ENCODE measurements at regions not wholly inside any gene's neighbourhood (a gene's known extent, or its start where the extent isn't known, plus 50 kb on each side); places are given as distances from the start of the nearest gene placed in this dataset.
A peak's percentile ranks its signal among the peaks of the same experiment; 100 is the strongest.

GRCh38 chr13:80040196-80040980, 300.5 kb downstream of the SPRY2 start:
- WGBS = 76% methylated on average over 4 of the region's 4 CpGs
- H3K36me3 ChIP-seq (ENCODE audit: control insufficient read depth in 4 of 4, insufficient read depth in 3 of 4, low read depth in 1 of 4, low read length in 3 of 4) = no peaks in the 10 kb centered on the region
- no peaks in the 10 kb centered on the region for H3K4me1 ChIP-seq (ENCODE audit: control insufficient read depth in 4 of 4, insufficient read depth in 4 of 4, low read length in 3 of 4)
- H3K27me3 ChIP-seq (ENCODE audit: control insufficient read depth in 4 of 4, insufficient read depth in 4 of 4, low read length in 3 of 4) = no peaks in the 10 kb centered on the region
- no peak for DNase-seq (ENCODE audit: low spot score)
- no peaks in the 10 kb centered on the region for H3K9me3 ChIP-seq (ENCODE audit: control insufficient read depth in 4 of 4, low read length in 3 of 4)
- TF ChIP-seq RAD21 (IDR thresholded peaks at IDR 0.05) (peak in 1 of 2 donors; percentile 16), RXRA (IDR thresholded peaks at IDR 0.05) (no peak), HNF4G (IDR thresholded peaks at IDR 0.05) (no peak), EGR1 (IDR thresholded peaks at IDR 0.05; ENCODE audit: low read depth in 2 of 2) (no peak), FOXA2 (IDR thresholded peaks at IDR 0.05) (no peak)
- no peak overlapping the region for H3K4me3 ChIP-seq (ENCODE audit: low read depth in 1 of 3, low read length in 3 of 3)
- no peak overlapping the region for H3K9ac ChIP-seq (ENCODE audit: low read depth in 1 of 2, low read length in 2 of 2)
- H3K27ac ChIP-seq (ENCODE audit: low read depth in 1 of 2, low read length in 2 of 2) = no peak overlapping the region

DNA sequence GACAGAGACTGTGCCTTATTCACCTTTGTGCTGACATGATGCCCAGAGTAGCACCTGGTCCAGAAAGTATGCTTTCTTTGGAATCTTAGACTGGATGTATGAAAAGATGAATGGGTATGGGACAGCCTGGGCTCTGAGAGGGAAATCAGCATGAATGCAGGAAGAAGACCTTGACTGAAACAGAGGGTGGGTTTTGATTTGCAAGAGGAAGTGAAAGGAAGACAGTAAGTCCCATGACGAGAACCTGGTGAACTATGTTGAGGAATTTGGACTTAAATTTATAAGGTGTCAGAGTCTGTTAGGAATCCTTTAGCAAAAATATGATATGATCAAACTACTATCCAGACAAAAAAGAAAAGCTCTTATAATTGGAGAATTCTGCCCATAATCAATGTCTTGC, 301.9 kb downstream of the SPRY2 start:
- DNase-seq (ENCODE audit: low spot score) = no peak
- 80% methylated on average over 1 of the region's 1 CpG for whole genome bisulfite sequencing
- no peaks in the 10 kb centered on the region for H3K36me3 ChIP-seq (ENCODE audit: control insufficient read depth in 4 of 4, insufficient read depth in 3 of 4, low read depth in 1 of 4, low read length in 3 of 4)

More for the DNA sequence above, 301.9 kb downstream of the SPRY2 start:
- no peak overlapping the region for H3K9ac ChIP-seq (ENCODE audit: low read depth in 1 of 2, low read length in 2 of 2)
- H3K27me3 ChIP-seq (ENCODE audit: control insufficient read depth in 4 of 4, insufficient read depth in 4 of 4, low read length in 3 of 4) = no peaks in the 10 kb centered on the region
- H3K27ac ChIP-seq (ENCODE audit: low read depth in 1 of 2, low read length in 2 of 2) = no peak overlapping the region
- no peaks in the 10 kb centered on the region for H3K9me3 ChIP-seq (ENCODE audit: control insufficient read depth in 4 of 4, low read length in 3 of 4)
- H3K4me3 ChIP-seq (ENCODE audit: low read depth in 1 of 3, low read length in 3 of 3) = no peak overlapping the region
- no peaks in the 10 kb centered on the region for H3K4me1 ChIP-seq (ENCODE audit: control insufficient read depth in 4 of 4, insufficient read depth in 4 of 4, low read length in 3 of 4)
- TF ChIP-seq ATF3 (IDR thresholded peaks at IDR 0.05) (no peak), EGR1 (IDR thresholded peaks at IDR 0.05; ENCODE audit: low read depth in 2 of 2) (no peak), RXRA (IDR thresholded peaks at IDR 0.05) (no peak), NR2F2 (IDR thresholded peaks at IDR 0.05) (no peak), HNF4G (IDR thresholded peaks at IDR 0.05) (no peak), ZBTB33 (IDR thresholded peaks at IDR 0.05) (no peak), TAF1 (conservative IDR thresholded peaks at IDR 0.05) (no peak), REST (IDR thresholded peaks at IDR 0.05) (no peak), SP1 (IDR thresholded peaks at IDR 0.05) (no peak), GABPA (IDR thresholded peaks at IDR 0.05 in 1 of 2, conservative IDR thresholded peaks at IDR 0.05 in 1 of 2) (no peak), RAD21 (IDR thresholded peaks at IDR 0.05) (no peak), HNF4A (conservative IDR thresholded peaks at IDR 0.05) (no peak), YY1 (IDR thresholded peaks at IDR 0.05) (no peak), FOXA1 (IDR thresholded peaks at IDR 0.05) (no peak), FOXA2 (IDR thresholded peaks at IDR 0.05) (no peak), JUND (IDR thresholded peaks at IDR 0.05) (no peak)
- TF ChIP-seq, protein P1, sequence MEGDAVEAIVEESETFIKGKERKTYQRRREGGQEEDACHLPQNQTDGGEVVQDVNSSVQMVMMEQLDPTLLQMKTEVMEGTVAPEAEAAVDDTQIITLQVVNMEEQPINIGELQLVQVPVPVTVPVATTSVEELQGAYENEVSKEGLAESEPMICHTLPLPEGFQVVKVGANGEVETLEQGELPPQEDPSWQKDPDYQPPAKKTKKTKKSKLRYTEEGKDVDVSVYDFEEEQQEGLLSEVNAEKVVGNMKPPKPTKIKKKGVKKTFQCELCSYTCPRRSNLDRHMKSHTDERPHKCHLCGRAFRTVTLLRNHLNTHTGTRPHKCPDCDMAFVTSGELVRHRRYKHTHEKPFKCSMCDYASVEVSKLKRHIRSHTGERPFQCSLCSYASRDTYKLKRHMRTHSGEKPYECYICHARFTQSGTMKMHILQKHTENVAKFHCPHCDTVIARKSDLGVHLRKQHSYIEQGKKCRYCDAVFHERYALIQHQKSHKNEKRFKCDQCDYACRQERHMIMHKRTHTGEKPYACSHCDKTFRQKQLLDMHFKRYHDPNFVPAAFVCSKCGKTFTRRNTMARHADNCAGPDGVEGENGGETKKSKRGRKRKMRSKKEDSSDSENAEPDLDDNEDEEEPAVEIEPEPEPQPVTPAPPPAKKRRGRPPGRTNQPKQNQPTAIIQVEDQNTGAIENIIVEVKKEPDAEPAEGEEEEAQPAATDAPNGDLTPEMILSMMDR (IDR thresholded peaks at IDR 0.05; ENCODE audit: low read depth, low read length, missing input control) = no peak
- TF ChIP-seq, protein P2, sequence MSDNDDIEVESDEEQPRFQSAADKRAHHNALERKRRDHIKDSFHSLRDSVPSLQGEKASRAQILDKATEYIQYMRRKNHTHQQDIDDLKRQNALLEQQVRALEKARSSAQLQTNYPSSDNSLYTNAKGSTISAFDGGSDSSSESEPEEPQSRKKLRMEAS (IDR thresholded peaks at IDR 0.05) = no peak

All from liver (tissue), 8 donors.